Common myeloid progenitor, CD34-positive (primary cell): ENCODE measurements at regions not wholly inside any gene's neighbourhood (a gene's known extent, or its start where the extent isn't known, plus 50 kb on each side); places are given as distances from the start of the nearest gene placed in this dataset.

Experiments
- CTCF ChIA-PET: fragments of 350-600 bp; sonication (Branson Sonifier 250); formaldehyde crosslinking; loops from one replicate; lab custom pipeline; 2021; ENCODE audit warnings: antibody characterized with exemption; lab: Charles Lee
- POLR2A ChIA-PET: fragments of 350-600 bp; sonication (Branson Sonifier 250); formaldehyde crosslinking; loops from one replicate; lab custom pipeline; 2021; ENCODE audit warnings: antibody characterized with exemption; lab: Charles Lee
- DNase-seq, 3 donors: peaks; one replicate each; pipeline versions ENCODE4 v3.0.0 to v3.0.0-alpha.2; 2013
- H3K27ac ChIP-seq, 2 experiments: 1 replicate in 1 of 2; 2 replicates in 1 of 2; pipeline ENCODE4 v1.7.0; 2013; ENCODE audit warnings: inconsistent platforms in 2 of 2, low read length in 2 of 2, mild to moderate bottlenecking in 2 of 2, low read depth in 1 of 2, moderate library complexity in 1 of 2; ENCODE audit not compliant: severe bottlenecking in 2 of 2, insufficient read depth in 1 of 2, poor library complexity in 1 of 2
- H3K27me3 ChIP-seq, 5 experiments: replicated peaks in 2 of 5; 1 replicate in 3 of 5; 2 replicates in 2 of 5; pipeline versions ENCODE4 v1.6.1 to v1.7.0; 2013; ENCODE audit warnings: low read length in 4 of 5, mild to moderate bottlenecking in 2 of 5, moderate library complexity in 2 of 5, inconsistent platforms in 1 of 5; ENCODE audit not compliant: insufficient read depth in 5 of 5, control insufficient read depth in 4 of 5
- H3K36me3 ChIP-seq, 4 experiments: 1 replicate in 2 of 4; 2 replicates in 2 of 4; pipeline versions ENCODE4 v1.6.1 to v1.7.0; 2013; ENCODE audit warnings: low read length in 3 of 4, control low read depth in 1 of 4, mild to moderate bottlenecking in 1 of 4; ENCODE audit not compliant: control insufficient read depth in 4 of 4, insufficient read depth in 4 of 4
- H3K4me1 ChIP-seq, 4 experiments: 1 replicate in 3 of 4; 2 replicates in 1 of 4; pipeline versions ENCODE4 v1.6.1 to v1.7.1; 2013; ENCODE audit warnings: low read length in 3 of 4, mild to moderate bottlenecking in 3 of 4, control low read depth in 1 of 4, inconsistent platforms in 1 of 4, moderate library complexity in 1 of 4; ENCODE audit not compliant: control insufficient read depth in 4 of 4, insufficient read depth in 4 of 4; ENCODE audit errors: control extremely low read depth in 1 of 4
- H3K4me3 ChIP-seq, 7 experiments: 1 replicate in 4 of 7; 2 replicates in 3 of 7; pipeline versions ENCODE4 v1.5.1 to v1.7.0; 2013; ENCODE audit warnings: mild to moderate bottlenecking in 7 of 7, low read length in 6 of 7, moderate library complexity in 6 of 7, inconsistent platforms in 2 of 7, low read depth in 2 of 7, control low read depth in 1 of 7; ENCODE audit not compliant: insufficient read depth in 4 of 7, control insufficient read depth in 1 of 7; ENCODE audit errors: extremely low read depth in 1 of 7
- H3K9me3 ChIP-seq, 5 experiments: 1 replicate in 4 of 5; 2 replicates in 1 of 5; pipeline versions ENCODE4 v1.6.1 to v1.7.1; 2013; ENCODE audit warnings: low read length in 4 of 5, mild to moderate bottlenecking in 2 of 5, inconsistent platforms in 1 of 5, low read depth in 1 of 5, moderate library complexity in 1 of 5; ENCODE audit not compliant: control insufficient read depth in 4 of 5, insufficient read depth in 2 of 5; ENCODE audit errors: control extremely low read depth in 1 of 5
- WGBS: methylation state at CpG from one replicate; pipeline ENCODE4 v1.1.5; 2013; ENCODE audit not compliant: insufficient coverage; 5-methylcytosine and 5-hydroxymethylcytosine counted together

DNA sequence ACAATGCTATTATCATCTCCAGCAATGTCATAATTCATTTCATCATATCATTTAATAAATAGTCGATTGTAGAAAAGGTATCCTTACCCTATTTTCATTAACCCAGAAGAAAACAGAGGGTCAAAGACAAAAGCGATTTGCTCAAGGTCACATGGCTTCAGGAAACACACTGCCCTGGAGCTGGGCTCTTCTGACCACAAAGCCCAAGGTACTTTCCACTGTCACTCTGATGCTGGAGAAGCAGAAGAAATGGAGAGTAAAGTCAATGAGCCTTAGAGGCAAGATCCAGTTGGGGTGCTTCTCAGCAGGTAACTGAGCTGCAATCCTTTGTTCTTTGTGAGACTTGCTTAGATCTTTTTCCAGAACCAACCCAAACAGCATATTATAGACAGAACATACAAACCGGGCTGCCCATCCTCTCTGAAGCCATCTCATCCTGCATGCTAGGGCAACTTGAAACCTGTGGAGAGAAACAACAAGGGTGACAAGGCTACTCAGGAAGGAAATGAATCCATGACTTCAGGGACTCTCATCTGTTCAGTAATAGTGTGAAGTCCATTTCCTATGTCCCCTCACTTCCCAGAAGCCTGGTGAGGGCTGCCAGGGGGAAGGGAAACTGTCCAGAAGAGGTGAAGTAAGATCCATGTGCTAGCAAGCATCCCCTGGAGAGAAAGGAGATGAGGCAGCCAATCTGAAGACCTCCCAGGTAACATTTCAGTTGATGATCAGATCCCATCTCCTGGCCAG lies 148.6 kb upstream of the SVIL start:
- peaks cover 4 to 37% (median 21%) of the 10 kb centered on the region in 4 experiments for H3K4me1 ChIP-seq
- ChIA-PET POLR2A (no interaction called here), CTCF (interaction anchor here (1.2 kb wide), 1 partner anchor 50 kb away, joined by 3 read pairs; no protein-coding TSS in a partner anchor)
- H3K4me3 ChIP-seq = no peak overlapping the region
- peaks cover 0 to 4% (median 0%) of the 10 kb centered on the region in 5 experiments for H3K9me3 ChIP-seq
- DNase-seq = peak in 2 of 3 donors; percentile 64 to 72
- no peak overlapping the region for H3K27ac ChIP-seq
- 50% methylated on average over 2 of the region's 3 CpGs for WGBS
- H3K36me3 ChIP-seq = no peaks in the 10 kb centered on the region
- no peaks in the 10 kb centered on the region for H3K27me3 ChIP-seq

DNA sequence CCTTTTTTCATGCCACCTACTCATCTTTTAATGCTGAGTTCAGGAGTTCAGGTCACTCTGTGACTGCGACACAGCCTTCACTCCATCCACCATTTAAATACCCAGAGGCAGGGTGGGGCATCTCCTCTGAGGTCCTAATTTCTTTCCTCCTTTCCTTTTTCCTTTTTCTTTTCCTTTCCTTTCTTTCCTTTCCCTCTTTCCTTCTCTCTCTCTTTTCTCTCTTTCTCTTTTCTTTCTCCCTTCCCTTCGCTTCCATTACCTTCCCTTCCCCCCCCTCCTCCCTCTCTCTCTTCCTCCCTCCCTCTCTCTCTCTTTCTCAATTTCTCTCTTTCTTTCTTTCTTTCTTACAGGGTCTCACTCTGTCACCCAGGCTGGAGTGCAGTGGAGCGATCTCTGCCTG lies 145.9 kb upstream of the SVIL start:
- Histone ChIP-seq H3K4me3 (no peak overlapping the region), H3K36me3 (no peaks in the 10 kb centered on the region), H3K27ac (no peak overlapping the region), H3K9me3 (no peaks in the 10 kb centered on the region), H3K4me1 (peaks cover 4 to 37% (median 21%) of the 10 kb centered on the region in 4 experiments), H3K27me3 (no peaks in the 10 kb centered on the region)
- POLR2A ChIA-PET = no interaction called here
- WGBS = 94% methylated on average over 2 of the region's 3 CpGs
- DNase-seq = no peak
- CTCF ChIA-PET = interaction anchor here (1.1 to 1.5 kb wide), 2 partner anchors 16 to 28 kb away, joined by 3 read pairs; no protein-coding TSS in a partner anchor

DNA sequence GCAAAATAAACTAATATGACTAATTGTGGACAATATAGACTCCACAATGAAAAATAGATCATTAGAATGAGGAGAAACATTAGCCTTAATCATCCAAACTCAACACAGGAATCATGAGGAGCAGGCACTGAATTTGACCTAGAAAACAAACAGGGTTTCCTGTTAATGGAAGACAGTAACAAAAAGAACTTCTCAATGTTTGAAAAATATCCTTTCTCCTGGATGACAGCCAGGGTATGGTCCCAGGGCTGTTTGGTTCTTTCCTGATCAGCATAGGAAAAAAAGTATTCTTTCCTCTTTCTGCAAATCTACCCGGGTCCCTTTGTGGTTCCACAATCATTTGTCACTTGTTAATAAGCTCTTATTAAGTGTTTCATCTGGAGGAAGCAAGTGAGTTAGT lies 145.3 kb upstream of the SVIL start:
- Histone ChIP-seq H3K36me3 (no peaks in the 10 kb centered on the region), H3K27ac (no peak overlapping the region), H3K4me1 (peaks cover 4 to 37% (median 21%) of the 10 kb centered on the region in 4 experiments), H3K27me3 (no peaks in the 10 kb centered on the region), H3K4me3 (no peak overlapping the region), H3K9me3 (no peaks in the 10 kb centered on the region)
- peak in 1 of 3 donors; percentile 27 for DNase-seq
- ChIA-PET CTCF (interaction anchor here (0.7 kb wide), 1 partner anchor 10 kb away, joined by 5 read pairs; no protein-coding TSS in a partner anchor), POLR2A (no interaction called here)
- WGBS = no CpG with 5 or more reads among the region's 1 CpG

DNA sequence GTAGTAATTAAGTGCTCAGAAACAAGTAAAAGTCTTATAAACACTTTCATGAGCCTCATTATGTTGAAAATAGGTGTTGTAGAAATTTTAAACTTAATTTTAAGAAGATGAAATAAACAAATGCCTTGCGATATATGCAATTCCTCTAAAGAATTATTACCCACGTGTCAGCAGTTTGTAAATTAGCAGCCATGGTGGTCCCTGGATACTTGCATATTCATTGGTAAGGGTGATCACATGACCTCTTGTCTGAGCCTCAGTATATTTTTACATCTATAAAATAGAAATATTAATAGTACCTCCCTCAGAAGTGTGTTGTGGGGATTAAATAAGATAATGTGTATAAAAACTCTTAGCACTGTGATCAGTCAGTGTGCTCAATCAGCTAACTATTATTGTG lies 141.5 kb upstream of the SVIL start:
- no peak for DNase-seq
- ChIA-PET POLR2A (no interaction called here), CTCF (no interaction called here)
- Histone ChIP-seq H3K27me3 (no peaks in the 10 kb centered on the region), H3K36me3 (no peaks in the 10 kb centered on the region), H3K27ac (no peak overlapping the region), H3K4me1 (peaks cover 3 to 9% (median 5%) of the 10 kb centered on the region in 4 experiments), H3K9me3 (peaks cover 0 to 4% (median 0%) of the 10 kb centered on the region in 5 experiments), H3K4me3 (no peak overlapping the region)
- no CpG with 5 or more reads among the region's 2 CpGs for WGBS

DNA sequence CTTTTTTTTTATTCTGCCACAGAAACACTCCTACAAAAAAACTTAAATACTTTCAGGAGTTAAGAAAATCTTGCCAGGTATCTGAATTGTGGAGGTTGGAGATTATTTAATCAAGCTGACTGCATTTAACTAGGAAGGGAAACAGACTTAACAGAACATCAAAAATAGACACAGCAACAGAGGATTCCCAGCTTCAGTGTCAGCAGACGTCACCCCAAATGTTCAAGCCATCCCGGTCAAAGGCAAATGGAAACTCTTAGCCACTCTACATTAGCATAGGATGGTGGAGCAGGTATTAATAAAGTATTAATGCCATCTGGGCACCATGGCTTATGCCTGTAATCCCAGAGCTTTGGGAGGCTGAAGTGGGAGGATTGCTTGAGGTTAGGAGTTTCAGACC lies 139.7 kb upstream of the SVIL start:
- H3K27me3 ChIP-seq = no peaks in the 10 kb centered on the region
- no peak for DNase-seq
- no CpG with 5 or more reads among the region's 2 CpGs for WGBS
- peaks cover 0 to 4% (median 0%) of the 10 kb centered on the region in 5 experiments for H3K9me3 ChIP-seq
- no peak overlapping the region for H3K4me3 ChIP-seq
- no peak overlapping the region for H3K27ac ChIP-seq
- POLR2A ChIA-PET = no interaction called here
- H3K36me3 ChIP-seq = no peaks in the 10 kb centered on the region
- CTCF ChIA-PET = no interaction called here
- peaks cover 0 to 6% (median 4%) of the 10 kb centered on the region in 4 experiments for H3K4me1 ChIP-seq

DNA sequence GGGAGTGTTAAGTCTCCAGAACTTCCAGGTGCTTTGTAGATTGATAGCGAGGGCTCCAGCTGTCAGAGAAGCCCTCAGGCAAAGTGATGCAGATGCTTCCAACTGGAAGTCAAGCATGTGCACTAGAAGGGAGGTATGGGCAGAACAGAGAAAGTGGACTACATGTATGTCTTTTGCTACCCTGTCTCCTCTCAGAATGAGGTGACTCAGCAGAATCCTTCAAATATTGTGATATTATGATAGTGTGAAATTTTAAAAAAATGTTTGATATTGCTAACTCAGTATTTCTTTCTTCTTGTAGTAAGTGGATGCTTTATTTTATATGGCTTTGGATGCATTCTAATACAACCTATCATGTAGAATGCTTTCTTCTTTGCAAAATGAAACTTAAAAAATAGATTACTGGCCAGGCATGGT lies 138.9 kb upstream of the SVIL start:
- H3K9me3 ChIP-seq = peaks cover 0 to 4% (median 0%) of the 10 kb centered on the region in 5 experiments
- H3K36me3 ChIP-seq = no peaks in the 10 kb centered on the region
- CTCF ChIA-PET = no interaction called here
- H3K4me1 ChIP-seq = peaks cover 0 to 6% (median 4%) of the 10 kb centered on the region in 4 experiments
- H3K27ac ChIP-seq = no peak overlapping the region
- no peaks in the 10 kb centered on the region for H3K27me3 ChIP-seq
- DNase-seq = no peak
- POLR2A ChIA-PET = no interaction called here
- no peak overlapping the region for H3K4me3 ChIP-seq
- WGBS = 100% methylated on average over 1 of the region's 1 CpG

DNA sequence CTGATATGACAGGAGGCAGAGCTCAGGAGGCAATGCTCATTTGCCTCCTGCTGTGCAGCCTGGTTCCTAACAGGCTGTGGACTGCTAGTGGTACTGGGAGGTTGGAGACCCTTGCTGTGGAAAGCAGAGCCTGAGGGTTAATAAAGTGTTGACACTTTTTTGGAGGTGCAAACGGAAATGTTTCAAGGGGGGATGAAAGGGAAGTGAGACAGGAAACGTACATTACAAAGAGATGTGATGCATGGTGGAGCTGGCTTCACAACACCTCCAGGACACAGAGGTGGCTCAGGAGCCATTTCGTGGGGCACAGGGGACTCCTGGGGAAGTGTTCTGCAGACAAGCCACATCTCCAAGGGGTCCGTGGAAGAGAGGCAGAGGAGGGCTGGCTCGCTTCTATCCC lies 137.6 kb upstream of the SVIL start:
- Histone ChIP-seq H3K4me3 (no peak overlapping the region), H3K36me3 (no peaks in the 10 kb centered on the region), H3K27me3 (no peaks in the 10 kb centered on the region), H3K9me3 (peaks cover 0 to 4% (median 0%) of the 10 kb centered on the region in 5 experiments), H3K27ac (no peak overlapping the region), H3K4me1 (peaks cover 0 to 6% (median 4%) of the 10 kb centered on the region in 4 experiments)
- DNase-seq = no peak
- POLR2A ChIA-PET = interaction anchor here (0.7 kb wide), 1 partner anchor 134 kb away, joined by 3 read pairs; no protein-coding TSS in a partner anchor
- 20% methylated on average over 2 of the region's 5 CpGs for WGBS
- CTCF ChIA-PET = no interaction called here
